Body of pancreas (tissue), 4 donors: ENCODE measurements at regions not wholly inside any gene's neighbourhood (a gene's known extent, or its start where the extent isn't known, plus 50 kb on each side); places are given as distances from the start of the nearest gene placed in this dataset.

Source experiments
- ATAC-seq: fragments of 150-250 bp; one replicate; pipeline ENCODE4 v1.9.1; 2016
- DNase-seq, 4 donors: peaks; one replicate each; pipeline ENCODE4 v3.0.0-alpha.2; 2019
- H3K27ac ChIP-seq, 4 donors: fragments of 200-600 bp; sonication (generic); 1 replicate in 3 of 4; 2 replicates in 1 of 4; pipeline versions ENCODE4 v1.5.1 to v1.6.1; 2016 to 2019; ENCODE audit warnings: mild to moderate bottlenecking in 1 of 4, mixed read lengths in 1 of 4, moderate library complexity in 1 of 4
- H3K27me3 ChIP-seq, 2 donors: fragments of 200-600 bp; sonication (generic); one replicate each; pipeline ENCODE4 v1.6.0; 2016; ENCODE audit warnings: mild to moderate bottlenecking in 1 of 2
- H3K36me3 ChIP-seq, 2 donors: fragments of 200-600 bp; sonication (generic); replicated peaks in 1 of 2; 2 replicates each; pipeline ENCODE4 v1.5.1; 2016; ENCODE audit warnings: low read depth in 2 of 2; ENCODE audit not compliant: insufficient read depth in 1 of 2
- H3K4me1 ChIP-seq: fragments of 200-600 bp; sonication (generic); one replicate; pipeline ENCODE4 v1.6.0; 2016
- H3K4me3 ChIP-seq, 2 donors: fragments of 200-600 bp; sonication (generic); 1 replicate in 1 of 2; 2 replicates in 1 of 2; pipeline ENCODE4 v1.5.1; 2016 to 2019
- H3K9me3 ChIP-seq, 3 donors: fragments of 200-600 bp; sonication (generic); 1 replicate in 2 of 3; 2 replicates in 1 of 3; pipeline ENCODE4 v1.5.1; 2016
- POLR2A ChIP-seq, 3 donors: fragments of 450-650 bp; IDR thresholded peaks; one replicate each; pipeline ENCODE4 v1.6.1; 2016; ENCODE audit warnings: antibody characterized with exemption in 3 of 3, mild to moderate bottlenecking in 2 of 3
- WGBS, 2 donors: methylation state at CpG; one replicate each; pipeline ENCODE4 v1.1.5; 2017; 5-methylcytosine and 5-hydroxymethylcytosine counted together
- intact Hi-C: fragments of 100-400 bp; cut with DNase I; formaldehyde crosslinking; loops from one replicate; pipeline ENCODE4 v1.15.1; 2023
- TF ChIP-seq, protein P1 (sequence below), 7 experiments: fragments of 450-650 bp in 4 of 7; fragments of 200-600 bp in 3 of 7; sonication (generic) in 3 of 7; IDR thresholded peaks; one replicate each; pipeline ENCODE4 v1.5.1; 2016 to 2019; ENCODE audit warnings: antibody characterized with exemption in 7 of 7

DNA sequence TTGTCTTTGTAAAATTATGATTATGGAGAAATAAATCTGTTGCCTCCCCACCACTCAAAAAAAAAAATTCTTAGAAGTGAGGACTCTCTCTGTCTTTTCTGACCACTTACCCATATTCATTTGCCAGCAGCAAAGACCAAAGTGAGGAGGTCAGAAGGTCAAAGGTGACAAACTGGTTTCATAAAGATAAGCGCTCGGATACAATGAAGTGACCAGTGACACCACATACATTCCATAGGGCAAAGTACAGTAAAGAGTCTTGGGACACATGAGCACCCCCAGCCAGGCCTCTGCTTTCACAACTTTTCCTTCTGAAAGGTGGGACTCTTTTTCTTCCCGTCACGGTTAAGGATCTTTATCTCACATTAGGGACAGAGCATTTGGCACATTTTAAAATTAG lies 75.9 kb upstream of the TCF4 start:
- no peak overlapping the region for H3K27ac ChIP-seq
- DNase-seq (no peak), ATAC-seq (no peak)
- H3K36me3 ChIP-seq: no peaks in the 10 kb centered on the region
- WGBS, 2 donors: 89 to 92% methylated on average over 4 of the region's 4 CpGs
- H3K4me3 ChIP-seq: no peak overlapping the region
- H3K27me3 ChIP-seq: no peaks in the 10 kb centered on the region
- intact Hi-C loops: no loop called here
- no peaks in the 10 kb centered on the region for H3K9me3 ChIP-seq
- TF ChIP-seq, protein P1, sequence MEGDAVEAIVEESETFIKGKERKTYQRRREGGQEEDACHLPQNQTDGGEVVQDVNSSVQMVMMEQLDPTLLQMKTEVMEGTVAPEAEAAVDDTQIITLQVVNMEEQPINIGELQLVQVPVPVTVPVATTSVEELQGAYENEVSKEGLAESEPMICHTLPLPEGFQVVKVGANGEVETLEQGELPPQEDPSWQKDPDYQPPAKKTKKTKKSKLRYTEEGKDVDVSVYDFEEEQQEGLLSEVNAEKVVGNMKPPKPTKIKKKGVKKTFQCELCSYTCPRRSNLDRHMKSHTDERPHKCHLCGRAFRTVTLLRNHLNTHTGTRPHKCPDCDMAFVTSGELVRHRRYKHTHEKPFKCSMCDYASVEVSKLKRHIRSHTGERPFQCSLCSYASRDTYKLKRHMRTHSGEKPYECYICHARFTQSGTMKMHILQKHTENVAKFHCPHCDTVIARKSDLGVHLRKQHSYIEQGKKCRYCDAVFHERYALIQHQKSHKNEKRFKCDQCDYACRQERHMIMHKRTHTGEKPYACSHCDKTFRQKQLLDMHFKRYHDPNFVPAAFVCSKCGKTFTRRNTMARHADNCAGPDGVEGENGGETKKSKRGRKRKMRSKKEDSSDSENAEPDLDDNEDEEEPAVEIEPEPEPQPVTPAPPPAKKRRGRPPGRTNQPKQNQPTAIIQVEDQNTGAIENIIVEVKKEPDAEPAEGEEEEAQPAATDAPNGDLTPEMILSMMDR (IDR thresholded peaks at IDR 0.05): no peak
- no peak for TF ChIP-seq POLR2A (IDR thresholded peaks at IDR 0.05)
- H3K4me1 ChIP-seq: no peaks in the 10 kb centered on the region

DNA sequence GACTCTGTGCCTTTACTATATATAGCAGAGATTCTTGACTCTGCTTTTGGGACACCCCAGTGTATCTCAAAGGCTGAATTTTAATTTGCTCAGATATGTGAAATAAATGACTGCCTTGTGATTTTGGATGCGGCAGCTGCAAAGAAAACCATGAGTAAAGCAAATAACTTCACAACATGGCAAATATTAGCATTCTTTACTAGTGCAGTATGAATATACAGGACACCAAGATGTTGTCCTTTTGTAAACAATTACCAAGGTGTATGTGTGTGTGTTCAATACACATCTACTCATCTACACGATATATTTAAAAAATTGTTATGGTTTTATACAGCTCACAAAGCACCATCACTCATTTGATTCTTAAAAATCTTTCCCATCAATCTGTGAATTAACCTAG lies 70.6 kb upstream of the TCF4 start:
- H3K4me3 ChIP-seq: no peak overlapping the region
- TF ChIP-seq POLR2A (IDR thresholded peaks at IDR 0.05): no peak
- TF ChIP-seq, protein P1 (IDR thresholded peaks at IDR 0.05): no peak
- 45 to 47% methylated on average over 2 of the region's 2 CpGs for whole genome bisulfite sequencing, 2 donors
- H3K4me1 ChIP-seq: no peaks in the 10 kb centered on the region
- no peaks in the 10 kb centered on the region for H3K9me3 ChIP-seq
- ATAC-seq (no peak), DNase-seq (no peak)
- no peaks in the 10 kb centered on the region for H3K36me3 ChIP-seq
- no peaks in the 10 kb centered on the region for H3K27me3 ChIP-seq
- intact Hi-C loops: no loop called here
- no peak overlapping the region for H3K27ac ChIP-seq

DNA sequence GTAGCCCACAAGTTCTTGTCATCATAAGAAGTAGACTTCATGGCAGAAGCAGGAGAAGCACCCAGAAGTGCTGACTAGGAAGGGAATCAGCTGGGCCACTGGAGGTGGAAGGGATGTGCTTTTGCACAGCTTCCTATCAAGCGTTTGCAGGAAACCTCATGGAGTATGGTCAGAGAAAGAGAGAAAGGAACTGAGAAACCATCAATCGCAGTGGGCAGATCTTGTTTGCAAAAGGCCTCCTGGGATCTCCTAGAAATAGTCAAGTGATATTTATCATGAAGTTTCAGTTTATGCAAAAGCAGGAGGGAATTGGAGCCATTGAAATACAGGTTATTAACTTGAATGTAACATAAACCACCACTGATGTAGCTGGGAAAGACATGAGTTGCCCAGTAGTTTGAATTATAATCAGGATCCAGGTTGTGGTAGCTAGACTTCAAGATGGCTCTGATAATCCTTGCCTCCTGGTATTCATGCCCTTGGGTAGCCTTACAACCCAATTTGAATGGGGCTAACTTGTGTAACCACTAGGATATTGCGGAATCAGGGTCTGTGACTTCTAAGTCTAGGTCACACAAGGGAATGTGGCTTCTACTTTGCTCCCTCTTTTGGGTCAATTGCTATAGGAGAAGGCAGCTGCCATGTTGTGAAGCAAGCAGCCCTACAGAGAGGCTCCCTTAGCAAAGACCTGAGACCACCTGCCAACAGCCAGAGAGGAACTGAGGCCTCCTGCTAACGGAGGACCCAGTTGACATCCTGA lies 69.8 kb upstream of the TCF4 start:
- Histone ChIP-seq H3K4me1 (no peaks in the 10 kb centered on the region), H3K4me3 (no peak overlapping the region), H3K36me3 (no peaks in the 10 kb centered on the region), H3K27me3 (no peaks in the 10 kb centered on the region), H3K27ac (no peak overlapping the region), H3K9me3 (no peaks in the 10 kb centered on the region)
- ATAC-seq (no peak), DNase-seq (no peak)
- no peak for TF ChIP-seq POLR2A (IDR thresholded peaks at IDR 0.05)
- TF ChIP-seq, protein P1 (IDR thresholded peaks at IDR 0.05): no peak
- WGBS, 2 donors: 57 to 84% methylated on average over 4 of the region's 4 CpGs
- intact Hi-C loops: no loop called here

DNA sequence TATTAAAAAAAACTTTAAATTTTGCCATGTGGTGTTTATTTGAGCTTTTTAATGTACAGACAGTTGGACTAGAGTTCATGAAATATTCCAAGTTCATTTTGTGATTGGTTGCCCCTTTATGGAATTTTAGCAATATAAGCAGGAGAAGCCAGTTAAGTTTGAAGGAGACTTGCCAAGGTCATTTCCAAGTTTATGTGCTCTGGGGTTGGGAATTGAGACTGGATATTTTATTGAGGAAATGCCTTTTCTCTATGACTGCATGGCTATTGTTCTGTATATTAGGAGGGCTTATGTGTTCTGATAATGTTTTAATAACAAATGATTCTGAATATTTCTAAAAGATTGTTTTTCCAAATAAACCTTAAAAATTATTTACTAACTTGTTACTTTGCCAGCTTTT lies 67.0 kb upstream of the TCF4 start:
- no peak overlapping the region for H3K4me3 ChIP-seq
- H3K9me3 ChIP-seq: no peaks in the 10 kb centered on the region
- no peaks in the 10 kb centered on the region for H3K27me3 ChIP-seq
- DNase-seq (no peak), ATAC-seq (no peak)
- no peak overlapping the region for H3K27ac ChIP-seq
- H3K36me3 ChIP-seq: no peaks in the 10 kb centered on the region
- TF ChIP-seq, protein P1 (IDR thresholded peaks at IDR 0.05): no peak
- TF ChIP-seq POLR2A (IDR thresholded peaks at IDR 0.05): no peak
- intact Hi-C loops: no loop called here
- no peaks in the 10 kb centered on the region for H3K4me1 ChIP-seq

DNA sequence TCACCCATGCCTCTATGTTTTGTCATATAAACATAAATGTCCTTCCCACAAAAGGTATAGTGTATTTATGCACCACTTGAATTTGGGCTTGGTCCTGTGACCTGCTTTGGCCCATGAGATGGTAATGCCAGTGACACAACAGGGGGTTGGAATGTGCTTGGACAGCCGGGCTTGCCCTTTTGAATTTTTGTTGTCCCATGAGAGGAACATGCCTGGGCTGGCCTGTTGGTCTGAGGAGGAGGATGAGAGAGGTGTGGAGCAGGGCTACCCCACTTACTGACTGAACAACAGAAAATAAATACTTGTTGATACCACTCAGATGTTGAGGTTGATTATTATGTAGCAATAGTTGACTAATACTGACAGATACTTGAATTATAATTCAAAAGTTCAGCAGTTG lies 63.2 kb upstream of the TCF4 start:
- ATAC-seq: no peak
- intact Hi-C loops: no loop called here

More for the DNA sequence above, 63.2 kb upstream of the TCF4 start:
- H3K27ac ChIP-seq: no peak overlapping the region
- 54% methylated on average over 1 of the region's 1 CpG; no CpG with 5 or more reads in 1 of the 2 donors for WGBS, 2 donors
- H3K27me3 ChIP-seq: no peaks in the 10 kb centered on the region
- no peak overlapping the region for H3K4me3 ChIP-seq
- no peaks in the 10 kb centered on the region for H3K9me3 ChIP-seq
- no peaks in the 10 kb centered on the region for H3K36me3 ChIP-seq
- no peak for DNase-seq
- TF ChIP-seq, protein P1 (IDR thresholded peaks at IDR 0.05): no peak
- no peaks in the 10 kb centered on the region for H3K4me1 ChIP-seq
